Spleen (tissue), 7 donors: ENCODE measurements at regions not wholly inside any gene's neighbourhood (a gene's known extent, or its start where the extent isn't known, plus 50 kb on each side); places are given as distances from the start of the nearest gene placed in this dataset.

Experiments used
- POLR2AphosphoS5 ChIP-seq, 3 donors: sonication (generic); formaldehyde crosslinking; IDR thresholded peaks; one replicate each; pipeline ENCODE4 v1.5.1; 2017; ENCODE audit warnings: antibody characterized with exemption in 3 of 3
- TF ChIP-seq, protein P1 (sequence below), 11 experiments: fragments of 200-600 bp in 7 of 11; fragments of 450-650 bp in 4 of 11; sonication (generic) in 4 of 11; IDR thresholded peaks in 8 of 11; conservative IDR thresholded peaks in 3 of 11; 1 replicate in 7 of 11; 2 replicates in 4 of 11; pipeline versions ENCODE4 v1.4.0 to v1.8.0; 2016 to 2021; ENCODE audit warnings: antibody characterized with exemption in 11 of 11, inconsistent platforms in 4 of 11, mild to moderate bottlenecking in 1 of 11
- donor health status: DM: no; HTN: no; CAD: no; lungs with moderate emphysema.
- donor health status: DM: no; HTN: no; CAD: no.
- donor health status: DM: no; HTN: no; CAD: no.

GRCh38 chr7:110210941-110211608 is 879.9 kb upstream of the LRRN3 start:
- TF ChIP-seq, protein P1, sequence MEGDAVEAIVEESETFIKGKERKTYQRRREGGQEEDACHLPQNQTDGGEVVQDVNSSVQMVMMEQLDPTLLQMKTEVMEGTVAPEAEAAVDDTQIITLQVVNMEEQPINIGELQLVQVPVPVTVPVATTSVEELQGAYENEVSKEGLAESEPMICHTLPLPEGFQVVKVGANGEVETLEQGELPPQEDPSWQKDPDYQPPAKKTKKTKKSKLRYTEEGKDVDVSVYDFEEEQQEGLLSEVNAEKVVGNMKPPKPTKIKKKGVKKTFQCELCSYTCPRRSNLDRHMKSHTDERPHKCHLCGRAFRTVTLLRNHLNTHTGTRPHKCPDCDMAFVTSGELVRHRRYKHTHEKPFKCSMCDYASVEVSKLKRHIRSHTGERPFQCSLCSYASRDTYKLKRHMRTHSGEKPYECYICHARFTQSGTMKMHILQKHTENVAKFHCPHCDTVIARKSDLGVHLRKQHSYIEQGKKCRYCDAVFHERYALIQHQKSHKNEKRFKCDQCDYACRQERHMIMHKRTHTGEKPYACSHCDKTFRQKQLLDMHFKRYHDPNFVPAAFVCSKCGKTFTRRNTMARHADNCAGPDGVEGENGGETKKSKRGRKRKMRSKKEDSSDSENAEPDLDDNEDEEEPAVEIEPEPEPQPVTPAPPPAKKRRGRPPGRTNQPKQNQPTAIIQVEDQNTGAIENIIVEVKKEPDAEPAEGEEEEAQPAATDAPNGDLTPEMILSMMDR (IDR thresholded peaks at IDR 0.05 in 8 of 11, conservative IDR thresholded peaks at IDR 0.05 in 3 of 11), result no peak
- TF ChIP-seq POLR2AphosphoS5 (IDR thresholded peaks at IDR 0.05), result no peak
